ENCODE measurements at regions not wholly inside any gene's neighbourhood (a gene's known extent, or its start where the extent isn't known, plus 50 kb on each side); places are given as distances from the start of the nearest gene placed in this dataset.
A peak's percentile ranks its signal among the peaks of the same experiment; 100 is the strongest.

DNA sequence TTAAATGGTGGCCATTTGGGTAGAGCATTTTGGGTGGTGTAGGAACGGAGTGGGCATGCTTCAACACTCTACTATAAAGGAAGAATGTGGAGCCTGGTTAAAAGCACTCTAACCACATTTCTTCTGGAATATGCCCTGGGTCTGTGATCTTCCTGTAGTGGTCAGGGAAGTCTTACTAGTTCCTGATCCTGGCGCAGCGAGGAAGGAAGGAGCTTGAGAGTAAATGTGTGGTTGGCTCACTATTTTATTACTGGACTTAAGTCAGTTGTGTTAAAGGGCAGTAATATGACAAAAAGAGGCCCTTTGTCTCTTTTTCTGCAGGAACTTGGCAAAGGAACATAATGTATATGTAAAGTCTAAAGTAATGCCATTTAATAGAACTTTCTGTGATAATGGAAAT is 197.6 kb upstream of the ZPLD1 start (continued):
- TF ChIP-seq RCOR1 (IDR thresholded peaks at IDR 0.05; ENCODE audit: low read length), result no peak
- TF ChIP-seq, protein P1, sequence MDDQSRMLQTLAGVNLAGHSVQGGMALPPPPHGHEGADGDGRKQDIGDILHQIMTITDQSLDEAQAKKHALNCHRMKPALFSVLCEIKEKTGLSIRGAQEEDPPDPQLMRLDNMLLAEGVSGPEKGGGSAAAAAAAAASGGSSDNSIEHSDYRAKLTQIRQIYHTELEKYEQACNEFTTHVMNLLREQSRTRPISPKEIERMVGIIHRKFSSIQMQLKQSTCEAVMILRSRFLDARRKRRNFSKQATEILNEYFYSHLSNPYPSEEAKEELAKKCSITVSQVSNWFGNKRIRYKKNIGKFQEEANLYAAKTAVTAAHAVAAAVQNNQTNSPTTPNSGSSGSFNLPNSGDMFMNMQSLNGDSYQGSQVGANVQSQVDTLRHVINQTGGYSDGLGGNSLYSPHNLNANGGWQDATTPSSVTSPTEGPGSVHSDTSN (IDR thresholded peaks at IDR 0.05), result no peak

DNA sequence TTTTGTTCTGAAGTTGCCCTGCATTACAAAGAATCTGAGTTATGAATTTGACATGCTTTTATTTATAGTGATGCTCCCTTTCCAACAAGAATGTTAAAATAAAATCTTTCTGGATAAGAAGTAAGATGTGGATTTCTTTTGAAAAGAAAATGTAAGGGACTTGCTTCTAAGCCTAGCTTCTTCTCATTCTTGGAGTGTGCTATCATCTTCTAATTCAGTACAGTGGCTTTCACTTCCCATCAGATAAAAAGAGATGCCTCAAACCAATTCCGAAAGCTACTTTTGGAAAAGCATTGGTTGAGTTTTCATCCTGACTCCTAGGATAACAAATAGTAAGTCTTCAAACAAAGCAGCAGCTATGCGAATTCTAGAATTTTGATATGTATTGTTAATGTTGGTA is 197.0 kb upstream of the ZPLD1 start:
- TF ChIP-seq RFX5 (IDR thresholded peaks at IDR 0.05; ENCODE audit: low read length), result no peak
- TF ChIP-seq SMC3 (IDR thresholded peaks at IDR 0.05; ENCODE audit: low read depth, low read length), result no peak
- TF ChIP-seq, protein P2, sequence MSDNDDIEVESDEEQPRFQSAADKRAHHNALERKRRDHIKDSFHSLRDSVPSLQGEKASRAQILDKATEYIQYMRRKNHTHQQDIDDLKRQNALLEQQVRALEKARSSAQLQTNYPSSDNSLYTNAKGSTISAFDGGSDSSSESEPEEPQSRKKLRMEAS (IDR thresholded peaks at IDR 0.05; ENCODE audit: low read depth), result no peak
- no peak for TF ChIP-seq NFIC (IDR thresholded peaks at IDR 0.05; ENCODE audit: borderline replicate concordance)
- no peak for TF ChIP-seq FOXJ3 (CRISPR knock-in tag; IDR thresholded peaks at IDR 0.05)
- no peak for TF ChIP-seq CHD2 (IDR thresholded peaks at IDR 0.05; ENCODE audit: low read length, partially characterized antibody)
- TF ChIP-seq RXRA (IDR thresholded peaks at IDR 0.05; ENCODE audit: borderline replicate concordance, low read depth), result no peak
- TF ChIP-seq MEF2A (IDR thresholded peaks at IDR 0.05; ENCODE audit: borderline replicate concordance, low read depth), result peak; percentile 64; the same call in 1 of the 2 replicates
- no peak for TF ChIP-seq RCOR1 (IDR thresholded peaks at IDR 0.05; ENCODE audit: low read length)
- TF ChIP-seq TCF12 (IDR thresholded peaks at IDR 0.05), result no peak
- peak; percentile 23 for TF ChIP-seq JUND (IDR thresholded peaks at IDR 0.05)
- TF ChIP-seq, protein P1 (IDR thresholded peaks at IDR 0.05), result 0 out of 2 replicates have a peak, but pooled peaks have one; percentile 14
- no peaks in the 10 kb centered on the region for H3K27me3 ChIP-seq (ENCODE audit: insufficient read depth)
- no peak overlapping the region for H3K9ac ChIP-seq
- H3K9me2 ChIP-seq, result no peaks in the 10 kb centered on the region
- no peak overlapping the region for H3K27ac ChIP-seq (ENCODE audit: low read depth in 2 of 2, low read length in 1 of 2)
- no peaks in the 10 kb centered on the region for H3K9me3 ChIP-seq
- WGBS (ENCODE audit: low lambda C conversion rate), result 73% methylated on average over 2 of the region's 2 CpGs
- no peaks in the 10 kb centered on the region for H3F3A ChIP-seq (replicated peaks; ENCODE audit: insufficient read depth)
- H3K4me1 ChIP-seq (ENCODE audit: control insufficient read depth in 1 of 2, insufficient read depth in 2 of 2, low read depth in 1 of 2, low read length in 1 of 2), result no peaks in the 10 kb centered on the region
- H2AFZ ChIP-seq (ENCODE audit: low read depth), result no peak overlapping the region
- ChIA-PET POLR2A (no interaction called here), CTCF (interaction anchor here (1.0 to 8.1 kb wide), 5 partner anchors 9 to 428 kb away, joined by 3 to 50 read pairs (median 17); no protein-coding TSS in a partner anchor)
- H3K79me2 ChIP-seq (ENCODE audit: insufficient read depth), result no peaks in the 10 kb centered on the region
- H3K4me2 ChIP-seq, result no peak overlapping the region
- no peaks in the 10 kb centered on the region for H3K36me3 ChIP-seq (replicated peaks in 1 of 2; ENCODE audit: control insufficient read depth in 1 of 2, insufficient read depth in 2 of 2, low read length in 1 of 2)
- no peak overlapping the region for H3K4me3 ChIP-seq (ENCODE audit: low read depth in 2 of 2, low read length in 1 of 2)
- no peak for DNase-seq
- no peaks in the 10 kb centered on the region for H4K20me1 ChIP-seq (ENCODE audit: insufficient read depth)

DNA sequence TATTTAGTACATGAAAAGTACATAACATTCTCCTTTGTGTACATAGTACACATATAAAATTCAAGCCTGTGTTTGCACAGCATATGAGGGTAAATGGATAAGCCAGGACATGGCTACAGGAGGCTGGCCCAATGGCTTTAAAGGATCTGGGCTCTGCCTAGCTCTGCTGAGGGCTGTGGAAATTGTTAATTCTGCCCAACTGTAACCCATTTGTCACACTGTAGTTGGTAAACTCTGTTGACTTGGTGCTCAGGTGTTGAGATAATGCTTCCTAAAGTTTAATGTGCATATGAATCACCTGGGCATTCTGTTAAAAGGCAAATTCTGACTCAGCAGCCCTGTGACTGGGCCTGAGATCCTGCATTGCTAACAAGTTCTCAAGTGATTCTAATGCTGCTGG is 196.5 kb upstream of the ZPLD1 start:
- Histone ChIP-seq H3K9ac (no peak overlapping the region), H3K4me2 (no peak overlapping the region), H3K4me3 (ENCODE audit: low read depth in 2 of 2, low read length in 1 of 2) (no peak overlapping the region), H3K27me3 (ENCODE audit: insufficient read depth) (no peaks in the 10 kb centered on the region), H2AFZ (ENCODE audit: low read depth) (no peak overlapping the region), H4K20me1 (ENCODE audit: insufficient read depth) (no peaks in the 10 kb centered on the region), H3K79me2 (ENCODE audit: insufficient read depth) (no peaks in the 10 kb centered on the region), H3K9me2 (no peaks in the 10 kb centered on the region), H3K9me3 (no peaks in the 10 kb centered on the region), H3K4me1 (ENCODE audit: control insufficient read depth in 1 of 2, insufficient read depth in 2 of 2, low read depth in 1 of 2, low read length in 1 of 2) (no peaks in the 10 kb centered on the region), H3F3A (replicated peaks; ENCODE audit: insufficient read depth) (no peaks in the 10 kb centered on the region), H3K36me3 (replicated peaks in 1 of 2; ENCODE audit: control insufficient read depth in 1 of 2, insufficient read depth in 2 of 2, low read length in 1 of 2) (no peaks in the 10 kb centered on the region), H3K27ac (ENCODE audit: low read depth in 2 of 2, low read length in 1 of 2) (no peak overlapping the region)
- DNase-seq, result no peak
- CTCF ChIA-PET, result interaction anchor here (0.9 to 8.1 kb wide), 5 partner anchors 9 to 429 kb away, joined by 3 to 50 read pairs (median 8); no protein-coding TSS in a partner anchor
- no peak for TF ChIP-seq FOXM1 (IDR thresholded peaks at IDR 0.05; ENCODE audit: low read depth)
- TF ChIP-seq, protein P3, sequence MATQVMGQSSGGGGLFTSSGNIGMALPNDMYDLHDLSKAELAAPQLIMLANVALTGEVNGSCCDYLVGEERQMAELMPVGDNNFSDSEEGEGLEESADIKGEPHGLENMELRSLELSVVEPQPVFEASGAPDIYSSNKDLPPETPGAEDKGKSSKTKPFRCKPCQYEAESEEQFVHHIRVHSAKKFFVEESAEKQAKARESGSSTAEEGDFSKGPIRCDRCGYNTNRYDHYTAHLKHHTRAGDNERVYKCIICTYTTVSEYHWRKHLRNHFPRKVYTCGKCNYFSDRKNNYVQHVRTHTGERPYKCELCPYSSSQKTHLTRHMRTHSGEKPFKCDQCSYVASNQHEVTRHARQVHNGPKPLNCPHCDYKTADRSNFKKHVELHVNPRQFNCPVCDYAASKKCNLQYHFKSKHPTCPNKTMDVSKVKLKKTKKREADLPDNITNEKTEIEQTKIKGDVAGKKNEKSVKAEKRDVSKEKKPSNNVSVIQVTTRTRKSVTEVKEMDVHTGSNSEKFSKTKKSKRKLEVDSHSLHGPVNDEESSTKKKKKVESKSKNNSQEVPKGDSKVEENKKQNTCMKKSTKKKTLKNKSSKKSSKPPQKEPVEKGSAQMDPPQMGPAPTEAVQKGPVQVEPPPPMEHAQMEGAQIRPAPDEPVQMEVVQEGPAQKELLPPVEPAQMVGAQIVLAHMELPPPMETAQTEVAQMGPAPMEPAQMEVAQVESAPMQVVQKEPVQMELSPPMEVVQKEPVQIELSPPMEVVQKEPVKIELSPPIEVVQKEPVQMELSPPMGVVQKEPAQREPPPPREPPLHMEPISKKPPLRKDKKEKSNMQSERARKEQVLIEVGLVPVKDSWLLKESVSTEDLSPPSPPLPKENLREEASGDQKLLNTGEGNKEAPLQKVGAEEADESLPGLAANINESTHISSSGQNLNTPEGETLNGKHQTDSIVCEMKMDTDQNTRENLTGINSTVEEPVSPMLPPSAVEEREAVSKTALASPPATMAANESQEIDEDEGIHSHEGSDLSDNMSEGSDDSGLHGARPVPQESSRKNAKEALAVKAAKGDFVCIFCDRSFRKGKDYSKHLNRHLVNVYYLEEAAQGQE (IDR thresholded peaks at IDR 0.05; ENCODE audit: low read depth, low read length), result no peak
- no peak for TF ChIP-seq YY1 (IDR thresholded peaks at IDR 0.05; ENCODE audit: low read depth)
- POLR2A ChIA-PET, result no interaction called here
